Effector memory CD8-positive, alpha-beta T cell (primary cell): ENCODE measurements at regions not wholly inside any gene's neighbourhood (a gene's known extent, or its start where the extent isn't known, plus 50 kb on each side); places are given as distances from the start of the nearest gene placed in this dataset.
"Not testable (repeated sequence)": the region's sequence is repeated elsewhere in the genome, so short reads cannot be mapped to it uniquely, and the experiment has no call there.

Experiments
- ATAC-seq: fragments of 150-1000 bp; cut with Tn5 transposase; replicated peaks from 2 replicates; pipeline ENCODE4 v1.10.0; 2021; ENCODE audit warnings: mild to moderate bottlenecking, moderate library complexity
- DNase-seq, 3 experiments: peaks; one replicate each; pipeline ENCODE4 v3.0.0; 2021
- H3K27ac Mint-ChIP-seq, 2 donors: one replicate each; pipeline ENCODE4 v1.8.0; 2022; ENCODE audit warnings: mild to moderate bottlenecking in 2 of 2, mixed read lengths in 2 of 2, moderate library complexity in 2 of 2
- H3K27me3 Mint-ChIP-seq, 2 donors: one replicate each; pipeline ENCODE4 v1.8.0; 2022; ENCODE audit warnings: mixed read lengths in 2 of 2
- H3K36me3 Mint-ChIP-seq: one replicate; pipeline ENCODE4 v1.8.0; 2022; ENCODE audit warnings: mild to moderate bottlenecking, moderate library complexity, mixed read lengths; ENCODE audit not compliant: insufficient read depth
- H3K4me1 Mint-ChIP-seq, 2 donors: one replicate each; pipeline ENCODE4 v1.8.0; 2022; ENCODE audit warnings: low read depth in 2 of 2, mixed read lengths in 2 of 2
- H3K4me3 Mint-ChIP-seq, 2 donors: one replicate each; pipeline ENCODE4 v1.8.0; 2022; ENCODE audit warnings: mild to moderate bottlenecking in 2 of 2, mixed read lengths in 2 of 2, moderate library complexity in 2 of 2
- H3K9me3 Mint-ChIP-seq, 2 donors: one replicate each; pipeline ENCODE4 v1.8.0; 2022; ENCODE audit warnings: mixed read lengths in 2 of 2

DNA sequence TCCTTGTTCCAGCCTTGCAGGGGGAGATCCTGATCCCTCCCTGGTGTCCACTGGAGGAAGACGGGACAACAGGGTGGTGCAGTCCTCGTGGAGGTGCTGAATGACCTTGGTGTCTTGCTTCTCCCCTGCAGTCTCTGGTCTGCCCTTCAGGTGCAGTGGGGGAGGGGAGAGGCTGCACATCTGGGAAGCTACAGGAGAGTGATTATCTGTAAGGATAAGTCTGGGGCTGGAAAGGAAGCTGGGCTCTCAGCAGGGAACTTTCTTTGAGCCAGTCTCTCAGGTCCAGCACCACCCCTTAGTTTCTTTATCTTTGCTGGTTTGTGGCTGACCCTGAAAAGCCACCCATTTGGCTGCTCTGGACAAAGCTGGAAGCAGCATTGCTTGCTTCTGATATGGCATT, 275.6 kb downstream of the CCSER2 start:
- DNase-seq (no peak), ATAC-seq (no peak)
- Mint-ChIP-seq H3K27me3 (peaks cover 23 to 31% of the 10 kb centered on the region in 2 donors), H3K4me1 (no peaks in the 10 kb centered on the region), H3K27ac (no peak overlapping the region), H3K36me3 (no peaks in the 10 kb centered on the region), H3K4me3 (no peak overlapping the region), H3K9me3 (no peaks in the 10 kb centered on the region)

DNA sequence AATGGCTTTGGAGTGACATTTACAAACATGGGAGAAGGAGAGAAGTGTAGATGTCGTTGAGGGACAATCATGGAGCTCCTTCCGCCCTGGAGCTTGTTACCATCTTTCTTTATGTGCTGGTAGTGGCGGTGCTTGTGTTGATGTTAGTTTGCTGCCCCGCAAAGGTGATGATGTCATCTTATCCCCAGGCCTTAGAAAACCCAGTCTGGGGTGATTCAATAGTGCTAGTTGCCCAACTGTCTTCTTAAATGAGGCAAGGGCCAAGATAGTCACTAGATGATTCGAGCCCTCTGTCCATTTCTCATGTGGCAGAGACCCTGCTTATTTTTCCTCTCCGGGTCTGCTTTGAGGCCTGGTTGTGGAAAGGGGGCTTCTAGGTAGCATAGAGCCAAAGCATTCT, 277.4 kb downstream of the CCSER2 start:
- Mint-ChIP-seq H3K4me3 (no peak overlapping the region), H3K27me3 (peaks cover 28 to 31% of the 10 kb centered on the region in 2 donors), H3K36me3 (no peaks in the 10 kb centered on the region), H3K27ac (no peak overlapping the region), H3K9me3 (no peaks in the 10 kb centered on the region), H3K4me1 (no peaks in the 10 kb centered on the region)
- DNase-seq (no peak), ATAC-seq (no peak)

DNA sequence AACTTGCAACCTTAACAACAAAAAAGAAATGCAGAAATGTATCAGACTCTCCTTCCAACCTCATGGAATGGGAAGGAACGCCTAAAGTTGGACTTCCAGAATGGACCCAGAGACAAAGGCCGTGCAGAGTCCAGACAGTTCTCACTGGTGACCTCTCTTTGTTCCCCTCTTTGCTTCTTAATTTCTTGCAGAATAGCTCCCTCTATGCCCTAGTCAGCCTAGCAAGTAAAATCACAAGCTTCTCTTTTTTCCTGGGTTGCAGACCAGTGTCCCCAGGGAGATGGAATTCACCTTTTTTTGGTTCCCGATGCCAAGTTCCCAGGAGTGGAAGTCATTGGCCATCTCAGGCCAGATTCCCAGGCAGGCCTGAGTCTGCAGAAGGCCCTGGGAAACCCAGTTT, 278.0 kb downstream of the CCSER2 start:
- peaks cover 28 to 31% of the 10 kb centered on the region in 2 donors for H3K27me3 Mint-ChIP-seq
- ATAC-seq = no peak

DNA sequence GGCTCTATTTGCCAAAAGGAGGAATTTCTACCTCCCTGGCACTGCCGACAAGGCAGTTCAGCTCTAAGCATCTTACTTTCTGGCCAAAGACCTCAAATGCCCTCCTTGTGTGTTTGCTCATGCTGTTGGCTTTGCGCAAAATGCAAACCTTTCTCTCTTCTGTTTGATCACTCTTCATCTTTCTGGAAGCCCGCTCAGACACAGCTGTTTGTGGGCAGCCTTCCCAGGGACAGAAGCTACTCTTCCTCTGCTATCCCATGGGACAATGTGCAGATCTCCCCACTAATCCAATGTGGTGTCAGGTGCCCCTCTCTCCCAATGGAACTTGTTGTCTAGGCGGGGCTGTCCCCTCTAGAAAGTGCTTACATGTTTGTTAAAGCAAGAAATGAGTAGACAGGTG, 278.7 kb downstream of the CCSER2 start:
- no peak overlapping the region for H3K4me3 Mint-ChIP-seq
- peaks cover 28 to 31% of the 10 kb centered on the region in 2 donors for H3K27me3 Mint-ChIP-seq
- no peaks in the 10 kb centered on the region for H3K4me1 Mint-ChIP-seq
- H3K36me3 Mint-ChIP-seq = no peaks in the 10 kb centered on the region
- ATAC-seq = no peak
- no peak overlapping the region for H3K27ac Mint-ChIP-seq
- no peaks in the 10 kb centered on the region for H3K9me3 Mint-ChIP-seq
- no peak for DNase-seq

More for the DNA sequence above, 278.0 kb downstream of the CCSER2 start:
- no peak for DNase-seq
- no peaks in the 10 kb centered on the region for H3K4me1 Mint-ChIP-seq
- H3K4me3 Mint-ChIP-seq = no peak overlapping the region
- no peak overlapping the region for H3K27ac Mint-ChIP-seq
- H3K9me3 Mint-ChIP-seq = no peaks in the 10 kb centered on the region
- no peaks in the 10 kb centered on the region for H3K36me3 Mint-ChIP-seq

DNA sequence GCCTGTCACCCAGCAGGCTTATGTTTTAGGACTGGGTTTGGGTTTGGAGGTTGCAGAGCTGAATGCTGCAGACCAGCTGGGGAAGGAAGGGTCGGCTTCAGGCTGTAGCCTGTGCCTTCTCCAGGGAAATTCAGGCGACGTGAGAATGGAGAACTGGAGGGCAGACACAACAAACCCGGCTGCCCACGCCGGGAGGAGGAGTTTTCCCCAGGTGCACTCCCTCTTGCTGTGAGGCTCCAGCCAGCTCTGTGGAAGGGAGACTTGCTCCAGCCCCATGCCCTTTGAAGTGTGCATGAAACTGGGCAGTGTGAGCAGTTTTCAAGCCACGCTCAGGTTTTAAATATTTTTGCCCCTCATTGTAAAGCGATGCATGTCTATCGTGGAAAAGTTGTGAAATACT, 279.1 kb downstream of the CCSER2 start:
- Mint-ChIP-seq H3K36me3 (no peaks in the 10 kb centered on the region), H3K27ac (no peak overlapping the region), H3K4me3 (no peak overlapping the region), H3K9me3 (no peaks in the 10 kb centered on the region), H3K27me3 (peaks cover 28 to 36% of the 10 kb centered on the region in 2 donors), H3K4me1 (no peaks in the 10 kb centered on the region)
- ATAC-seq = no peak
- DNase-seq = no peak

DNA sequence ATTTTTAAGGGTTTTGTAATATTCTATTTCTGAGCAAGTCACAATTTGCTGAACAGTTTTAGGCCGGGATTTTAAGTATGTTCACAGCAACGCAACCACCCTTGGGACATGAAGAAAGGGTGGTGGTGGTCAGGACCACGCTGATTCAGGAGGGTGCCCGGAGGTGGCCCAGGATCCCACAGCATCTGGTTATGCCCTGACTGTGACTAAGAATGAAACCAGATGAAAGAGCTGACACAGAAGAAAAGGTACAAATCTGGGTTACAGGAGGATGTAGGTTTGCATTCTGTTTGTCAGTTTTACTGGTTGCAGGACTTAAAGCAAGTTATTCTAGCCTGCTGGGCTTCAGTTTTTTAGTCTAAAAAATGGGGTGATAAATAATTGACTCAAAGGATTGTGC, 279.7 kb downstream of the CCSER2 start:
- H3K36me3 Mint-ChIP-seq = no peaks in the 10 kb centered on the region
- H3K4me1 Mint-ChIP-seq = no peaks in the 10 kb centered on the region
- no peaks in the 10 kb centered on the region for H3K9me3 Mint-ChIP-seq
- no peak overlapping the region for H3K27ac Mint-ChIP-seq
- no peak for ATAC-seq
- H3K4me3 Mint-ChIP-seq = no peak overlapping the region
- peaks cover 34 to 42% of the 10 kb centered on the region in 2 donors for H3K27me3 Mint-ChIP-seq
- DNase-seq = no peak

DNA sequence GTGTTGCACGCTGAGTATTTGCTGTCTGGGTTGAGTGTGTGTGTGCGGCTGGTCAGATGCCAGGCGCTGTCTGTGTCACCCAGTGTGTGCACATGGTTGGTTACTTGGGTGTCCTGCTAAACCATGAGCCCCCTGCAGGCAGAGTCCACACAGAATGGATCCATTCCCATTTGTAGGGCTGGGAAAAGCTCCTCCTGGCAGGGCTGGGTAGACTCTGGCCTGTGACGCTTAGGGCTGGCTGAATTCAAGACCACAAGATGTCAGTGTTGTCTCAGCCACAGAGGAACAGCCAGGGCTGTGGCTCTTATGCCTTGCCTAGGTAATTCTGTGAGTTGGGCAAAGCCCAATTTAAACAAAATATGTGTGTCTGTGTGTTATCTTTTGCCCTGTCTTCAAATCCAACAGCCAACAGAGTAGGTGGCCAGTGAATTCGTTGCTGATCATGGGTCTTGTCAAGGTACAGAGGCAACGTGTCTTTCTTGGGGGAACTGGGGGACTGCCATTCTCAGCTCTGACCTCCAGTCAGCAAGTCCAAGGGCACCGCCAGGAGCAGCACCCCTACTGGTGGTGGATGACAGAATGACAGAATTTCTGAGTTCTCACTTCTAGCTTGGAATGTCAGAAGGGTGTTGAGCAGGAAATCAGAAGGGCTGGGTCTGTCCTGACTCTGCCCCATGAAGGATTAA, 285.1 kb downstream of the CCSER2 start:
- H3K27ac Mint-ChIP-seq = no peak overlapping the region

DNA sequence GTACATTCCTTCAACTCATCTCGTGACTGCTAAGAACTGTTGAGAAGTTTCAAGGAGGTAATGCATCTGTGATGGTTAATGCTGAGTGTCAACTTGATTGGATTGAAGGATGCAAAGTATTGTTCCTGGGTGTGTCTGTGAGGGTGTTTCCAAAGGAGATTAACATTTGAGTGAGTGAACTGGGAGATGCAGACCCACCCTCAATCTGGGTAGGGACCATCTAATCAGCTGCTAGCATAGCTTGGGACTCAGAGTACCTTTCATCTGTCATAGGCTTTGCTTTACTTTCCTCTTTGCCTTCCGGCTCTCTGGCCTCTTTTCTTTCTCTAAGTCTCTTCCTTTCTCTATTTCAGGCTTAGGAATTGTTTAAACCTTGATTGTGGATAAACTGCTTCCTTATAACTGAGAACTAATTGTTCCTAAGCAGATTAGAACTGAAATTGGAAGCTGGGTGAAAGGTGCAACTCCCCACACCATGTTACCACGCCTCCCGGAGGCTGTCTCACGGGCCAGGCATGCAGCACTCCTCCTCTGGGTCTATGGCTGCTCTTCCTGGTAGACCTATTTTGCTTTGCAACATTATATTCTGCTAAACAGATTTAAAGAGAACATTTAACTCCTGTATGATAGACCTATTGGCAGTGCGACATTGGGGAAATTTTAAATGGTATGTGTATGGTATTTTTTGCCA, 298.2 kb downstream of the CCSER2 start:
- H3K4me1 Mint-ChIP-seq = no peaks in the 10 kb centered on the region
- peaks cover 0 to 25% of the 10 kb centered on the region in 2 donors for H3K27me3 Mint-ChIP-seq
- no peaks in the 10 kb centered on the region for H3K36me3 Mint-ChIP-seq
- no peak overlapping the region for H3K4me3 Mint-ChIP-seq
- no peak for DNase-seq
- no peak for ATAC-seq
- H3K9me3 Mint-ChIP-seq = no peaks in the 10 kb centered on the region
- no peak overlapping the region for H3K27ac Mint-ChIP-seq

More for the DNA sequence above, 285.1 kb downstream of the CCSER2 start:
- Mint-ChIP-seq H3K9me3 (no peaks in the 10 kb centered on the region), H3K27me3 (peaks cover 34 to 41% of the 10 kb centered on the region in 2 donors), H3K36me3 (no peaks in the 10 kb centered on the region), H3K4me3 (no peak overlapping the region), H3K4me1 (no peaks in the 10 kb centered on the region)
- no peak for ATAC-seq
- DNase-seq = no peak

- Mint-ChIP-seq H3K4me3 (no peak overlapping the region), H3K27me3 (peaks cover 5 to 8% of the 10 kb centered on the region in 2 donors), H3K27ac (no peak overlapping the region), H3K36me3 (no peaks in the 10 kb centered on the region), H3K9me3 (no peaks in the 10 kb centered on the region), H3K4me1 (no peaks in the 10 kb centered on the region)
- no peak for DNase-seq
- no peak for ATAC-seq
Measured at GRCh38 chr10:84632866-84633265, 304.5 kb downstream of the CCSER2 start.

DNA sequence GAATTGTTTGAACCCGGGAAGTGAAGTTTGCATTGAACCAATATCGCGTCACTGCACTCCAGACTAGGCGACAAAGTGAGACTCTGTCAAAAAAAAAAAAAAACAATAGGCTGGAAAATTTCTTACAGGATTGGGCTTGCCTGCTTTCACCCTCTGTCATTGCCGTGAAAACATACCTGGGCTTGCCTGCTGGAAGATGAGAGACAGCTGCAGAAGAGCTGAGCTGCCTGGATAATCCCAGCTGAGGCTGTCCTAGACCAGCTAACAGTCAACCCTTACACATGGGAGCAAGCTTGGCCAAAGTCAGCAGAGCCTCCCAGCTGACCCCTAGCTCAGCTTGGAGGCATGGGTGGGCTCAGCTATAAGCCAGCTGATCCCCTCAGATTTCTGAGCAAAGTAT, 306.2 kb downstream of the CCSER2 start:
- H3K4me1 Mint-ChIP-seq = no peaks in the 10 kb centered on the region
- no peak for DNase-seq
- H3K27me3 Mint-ChIP-seq = peaks cover 5 to 8% of the 10 kb centered on the region in 2 donors
- no peak overlapping the region for H3K27ac Mint-ChIP-seq
- no peak for ATAC-seq
- H3K9me3 Mint-ChIP-seq = no peaks in the 10 kb centered on the region
- no peak overlapping the region for H3K4me3 Mint-ChIP-seq
- H3K36me3 Mint-ChIP-seq = no peaks in the 10 kb centered on the region

GRCh38 chr10:84650628-84651027, 322.2 kb downstream of the CCSER2 start:
- H3K9me3 Mint-ChIP-seq, H3K36me3 Mint-ChIP-seq, DNase-seq, H3K4me3 Mint-ChIP-seq, ATAC-seq, H3K4me1 Mint-ChIP-seq, H3K27ac Mint-ChIP-seq: not testable (repeated sequence)
- peaks cover 26 to 34% of the 10 kb centered on the region in 2 donors for H3K27me3 Mint-ChIP-seq

DNA sequence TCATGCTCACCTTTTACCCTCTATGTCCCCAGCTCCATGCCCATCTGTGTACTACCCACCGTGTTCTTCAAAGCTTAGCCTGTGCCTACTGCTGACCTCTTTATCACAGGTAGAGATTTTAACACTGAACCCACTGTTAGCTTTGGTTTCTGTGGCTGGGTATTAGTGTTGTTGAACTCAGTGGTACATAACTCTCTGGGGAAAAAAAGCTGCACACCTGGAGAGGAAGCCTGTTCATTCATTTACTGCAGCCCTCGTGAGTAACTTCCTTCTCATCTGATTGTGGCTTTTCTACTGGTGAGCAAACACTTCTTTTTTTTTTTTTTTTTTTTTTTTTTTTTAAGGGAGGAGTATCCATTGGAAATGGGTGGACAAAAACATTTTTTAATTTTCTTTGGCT, 326.3 kb downstream of the CCSER2 start:
- DNase-seq (no peak), ATAC-seq (no peak)
- Mint-ChIP-seq H3K36me3 (no peaks in the 10 kb centered on the region), H3K27ac (no peak overlapping the region), H3K9me3 (no peaks in the 10 kb centered on the region), H3K4me1 (no peaks in the 10 kb centered on the region), H3K4me3 (no peak overlapping the region), H3K27me3 (peaks cover 14 to 33% of the 10 kb centered on the region in 2 donors)

DNA sequence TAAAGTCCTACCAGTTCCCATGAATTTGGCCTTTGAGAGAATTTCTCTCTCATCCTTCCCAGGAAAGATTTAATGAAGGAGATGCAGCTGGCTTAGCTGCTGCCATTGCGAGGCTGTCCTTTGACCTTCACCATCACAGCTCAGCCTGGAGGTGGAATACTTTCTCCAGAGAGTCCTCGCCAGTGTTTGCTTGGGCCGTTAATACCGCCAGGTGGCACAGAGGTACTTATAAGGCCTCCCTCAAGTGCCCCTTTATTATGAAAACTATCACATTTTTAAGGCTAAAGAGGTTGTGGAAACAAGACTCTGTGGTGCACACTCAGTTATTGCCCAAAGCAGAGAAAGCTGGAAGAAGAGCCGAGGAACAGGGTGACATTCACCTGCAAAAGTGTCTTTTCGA, 330.6 kb downstream of the CCSER2 start:
- Mint-ChIP-seq H3K9me3 (no peaks in the 10 kb centered on the region), H3K27me3 (peaks cover 9 to 24% of the 10 kb centered on the region in 2 donors), H3K27ac (no peak overlapping the region), H3K4me3 (no peak overlapping the region), H3K4me1 (no peaks in the 10 kb centered on the region), H3K36me3 (no peaks in the 10 kb centered on the region)
- DNase-seq (no peak), ATAC-seq (no peak)
